ENCODE measurements at regions not wholly inside any gene's neighbourhood (a gene's known extent, or its start where the extent isn't known, plus 50 kb on each side); places are given as distances from the start of the nearest gene placed in this dataset.

- Histone ChIP-seq H4K20me1 (ENCODE audit: insufficient read depth, poor library complexity, severe bottlenecking) (no peaks in the 10 kb centered on the region), H3K36me3 (replicated peaks; ENCODE audit: insufficient read depth, low read depth) (no peaks in the 10 kb centered on the region), H3K9me2 (replicated peaks; ENCODE audit: insufficient read depth) (no peaks in the 10 kb centered on the region), H2AFZ (no peak overlapping the region), H3K27me3 (no peaks in the 10 kb centered on the region), H3K27ac (no peak overlapping the region), H3K79me2 (no peaks in the 10 kb centered on the region), H3K4me2 (no peak overlapping the region), H3K9me3 (ENCODE audit: low read depth) (no peaks in the 10 kb centered on the region), H3K4me3 (no peak overlapping the region), H3K4me1 (ENCODE audit: insufficient read depth) (no peaks in the 10 kb centered on the region)
- no peak for DNase-seq (ENCODE audit: low spot score)
- TF ChIP-seq CTCF (IDR thresholded peaks at IDR 0.05; ENCODE audit: poor library complexity) = no peak
- TF ChIP-seq EZH2 (IDR thresholded peaks at IDR 0.05; ENCODE audit: borderline replicate concordance) = no peak
- no peak for TF ChIP-seq EZH2phosphoT487 (IDR thresholded peaks at IDR 0.05; ENCODE audit: low read depth, severe bottlenecking, unreplicated experiment)
Observed at GRCh38 chr5:67383451-67383850, 186.9 kb upstream of the CD180 start.

- H3K4me2 ChIP-seq = no peak overlapping the region
- 67% methylated on average over 2 of the region's 2 CpGs for WGBS (ENCODE audit: low lambda C conversion rate, missing lambda C conversion rate)
- no peaks in the 10 kb centered on the region for H3K4me1 ChIP-seq (ENCODE audit: insufficient read depth)
- H3K27me3 ChIP-seq = no peaks in the 10 kb centered on the region
- H3K4me3 ChIP-seq = no peak overlapping the region
- DNase-seq (ENCODE audit: low spot score) = no peak
- no peak for TF ChIP-seq EZH2phosphoT487 (IDR thresholded peaks at IDR 0.05; ENCODE audit: low read depth, severe bottlenecking, unreplicated experiment)
- no peaks in the 10 kb centered on the region for H4K20me1 ChIP-seq (ENCODE audit: insufficient read depth, poor library complexity, severe bottlenecking)
- no peaks in the 10 kb centered on the region for H3K36me3 ChIP-seq (replicated peaks; ENCODE audit: insufficient read depth, low read depth)
- H3K27ac ChIP-seq = no peak overlapping the region
- no peaks in the 10 kb centered on the region for H3K9me3 ChIP-seq (ENCODE audit: low read depth)
- no peak overlapping the region for H2AFZ ChIP-seq
- no peaks in the 10 kb centered on the region for H3K9me2 ChIP-seq (replicated peaks; ENCODE audit: insufficient read depth)
- H3K79me2 ChIP-seq = no peaks in the 10 kb centered on the region
Observed at GRCh38 chr5:67381236-67381880, 184.8 kb upstream of the CD180 start.

GRCh38 chr5:67380431-67380830 lies 183.8 kb upstream of the CD180 start:
- H3K27ac ChIP-seq = no peak overlapping the region
- no peaks in the 10 kb centered on the region for H3K9me2 ChIP-seq (replicated peaks; ENCODE audit: insufficient read depth)
- WGBS (ENCODE audit: low lambda C conversion rate, missing lambda C conversion rate) = 48% methylated on average over 1 of the region's 1 CpG
- no peaks in the 10 kb centered on the region for H4K20me1 ChIP-seq (ENCODE audit: insufficient read depth, poor library complexity, severe bottlenecking)
- no peaks in the 10 kb centered on the region for H3K9me3 ChIP-seq (ENCODE audit: low read depth)
- H3K4me1 ChIP-seq (ENCODE audit: insufficient read depth) = no peaks in the 10 kb centered on the region
- no peak for TF ChIP-seq EZH2 (IDR thresholded peaks at IDR 0.05; ENCODE audit: borderline replicate concordance)
- no peak for TF ChIP-seq CTCF (IDR thresholded peaks at IDR 0.05; ENCODE audit: poor library complexity)
- TF ChIP-seq EZH2phosphoT487 (IDR thresholded peaks at IDR 0.05; ENCODE audit: low read depth, severe bottlenecking, unreplicated experiment) = no peak
- no peaks in the 10 kb centered on the region for H3K79me2 ChIP-seq
- no peak overlapping the region for H3K4me2 ChIP-seq
- no peaks in the 10 kb centered on the region for H3K36me3 ChIP-seq (replicated peaks; ENCODE audit: insufficient read depth, low read depth)
- no peak overlapping the region for H3K4me3 ChIP-seq
- H3K27me3 ChIP-seq = no peaks in the 10 kb centered on the region
- no peak for DNase-seq (ENCODE audit: low spot score)
- no peak overlapping the region for H2AFZ ChIP-seq

- no peaks in the 10 kb centered on the region for H4K20me1 ChIP-seq (ENCODE audit: insufficient read depth, poor library complexity, severe bottlenecking)
- no peaks in the 10 kb centered on the region for H3K9me2 ChIP-seq (replicated peaks; ENCODE audit: insufficient read depth)
- H3K4me3 ChIP-seq = no peak overlapping the region
- H3K27ac ChIP-seq = no peak overlapping the region
- H3K4me2 ChIP-seq = no peak overlapping the region
- H3K27me3 ChIP-seq = no peaks in the 10 kb centered on the region
- DNase-seq (ENCODE audit: low spot score) = no peak
- 77% methylated on average over 2 of the region's 2 CpGs for WGBS (ENCODE audit: low lambda C conversion rate, missing lambda C conversion rate)
- no peak for TF ChIP-seq EZH2phosphoT487 (IDR thresholded peaks at IDR 0.05; ENCODE audit: low read depth, severe bottlenecking, unreplicated experiment)
- TF ChIP-seq CTCF (IDR thresholded peaks at IDR 0.05; ENCODE audit: poor library complexity) = no peak
- no peak for TF ChIP-seq EZH2 (IDR thresholded peaks at IDR 0.05; ENCODE audit: borderline replicate concordance)
- no peaks in the 10 kb centered on the region for H3K9me3 ChIP-seq (ENCODE audit: low read depth)
- H2AFZ ChIP-seq = no peak overlapping the region
- H3K4me1 ChIP-seq (ENCODE audit: insufficient read depth) = no peaks in the 10 kb centered on the region
- no peaks in the 10 kb centered on the region for H3K79me2 ChIP-seq
- no peaks in the 10 kb centered on the region for H3K36me3 ChIP-seq (replicated peaks; ENCODE audit: insufficient read depth, low read depth)
Observed at GRCh38 chr5:67379753-67380152, 183.2 kb upstream of the CD180 start.

All from hepatocyte (in vitro differentiated cells).